HepG2 (cell line): ENCODE measurements at regions not wholly inside any gene's neighbourhood (a gene's known extent, or its start where the extent isn't known, plus 50 kb on each side); places are given as distances from the start of the nearest gene placed in this dataset.

ENCODE experiments used
- ATAC-seq: fragments of 200-7000 bp; cut with Tn5 transposase; 3 replicates; pipeline ENCODE4 v1.9.1; 2020; ENCODE audit warnings: mild to moderate bottlenecking, moderate library complexity
- BruUV-seq: library from RNA; stranded (reverse); fragments of 400-500 nt; replicated peaks from 2 replicates; lab custom pipeline; 2021; lab: Mats Ljungman, UMichigan
- CTCF ChIA-PET: fragments of 300-600 bp; formaldehyde crosslinking; extraction: SDS; loops from one replicate; lab custom pipeline; 2021; ENCODE audit warnings: low total read pairs, inconsistent platforms, low intra/inter-chr PET ratio; lab: Yijun Ruan, JAX
- POLR2A ChIA-PET: fragments of 350-600 bp; sonication (Branson Sonifier 250); formaldehyde crosslinking; loops from one replicate; lab custom pipeline; 2020; ENCODE audit warnings: antibody characterized with exemption, inconsistent platforms; lab: Yijun Ruan, JAX
- DNase-seq: peaks from one replicate; pipeline ENCODE4 v3.0.0-alpha.2; 2015; ENCODE audit warnings: low spot score
- FAIRE-seq: peaks from 3 replicates; lab custom pipeline; 2011; peaks lifted over from hg19 to GRCh38; lab: Jason Lieb, UNC
- H2AFZ ChIP-seq: one replicate; pipeline ENCODE4 v1.6.1; 2011; ENCODE audit warnings: low read length, inconsistent platforms
- H3K27ac ChIP-seq: fragments of 300-600 bp; 3 replicates; pipeline ENCODE4 v1.8.0; 2011; ENCODE audit warnings: mixed run types, mild to moderate bottlenecking, mixed read lengths, low read length, inconsistent platforms; ENCODE audit not compliant: insufficient read depth; ENCODE audit errors: extremely low read length
- H3K27me3 ChIP-seq, 2 experiments: fragments of 200-600 bp in 1 of 2; 2 replicates in 1 of 2; 3 replicates in 1 of 2; pipeline versions ENCODE4 v1.6.0 to v1.8.0; 2011; ENCODE audit warnings: low read length in 2 of 2, mild to moderate bottlenecking in 2 of 2, moderate library complexity in 2 of 2, inconsistent platforms in 1 of 2; ENCODE audit not compliant: insufficient read depth in 2 of 2, control insufficient read depth in 1 of 2
- H3K36me3 ChIP-seq, 2 experiments: fragments of 200-600 bp in 1 of 2; replicated peaks in 1 of 2; 2 replicates in 1 of 2; 3 replicates in 1 of 2; pipeline versions ENCODE4 v1.5.1 to v1.8.0; 2011; ENCODE audit warnings: low read length in 2 of 2, inconsistent platforms in 1 of 2; ENCODE audit not compliant: insufficient read depth in 2 of 2, control insufficient read depth in 1 of 2
- H3K4me1 ChIP-seq: 2 replicates; pipeline ENCODE4 v1.5.1; 2012; ENCODE audit warnings: low read length, inconsistent platforms; ENCODE audit not compliant: insufficient read depth
- H3K4me2 ChIP-seq: 2 replicates; pipeline ENCODE4 v1.6.0; 2011; ENCODE audit warnings: low read depth, low read length, inconsistent platforms
- H3K4me3 ChIP-seq, 3 experiments: fragments of 200-600 bp in 1 of 3; sonication (generic), shearing (Covaris generic) in 1 of 3; replicated peaks in 1 of 3; 2 replicates each; pipeline ENCODE4 v1.5.1; 2011 to 2016; ENCODE audit warnings: low read length in 3 of 3, inconsistent platforms in 2 of 3, low read depth in 2 of 3, mild to moderate bottlenecking in 2 of 3, control low read depth in 1 of 3, mixed read lengths in 1 of 3; ENCODE audit not compliant: insufficient read depth in 1 of 3
- H3K79me2 ChIP-seq: one replicate; pipeline ENCODE4 v1.6.1; 2011; ENCODE audit warnings: low read length, inconsistent platforms; ENCODE audit not compliant: insufficient read depth
- H3K9ac ChIP-seq: 2 replicates; pipeline ENCODE4 v1.6.0; 2011; ENCODE audit warnings: mild to moderate bottlenecking, low read depth, low read length, inconsistent platforms; ENCODE audit not compliant: insufficient read depth
- H3K9me3 ChIP-seq: 2 replicates; pipeline ENCODE4 v1.5.1; 2012; ENCODE audit warnings: mild to moderate bottlenecking, low read length
- H4K20me1 ChIP-seq: 2 replicates; pipeline ENCODE4 v1.6.0; 2011; ENCODE audit warnings: inconsistent platforms, mild to moderate bottlenecking, low read length, moderate library complexity; ENCODE audit not compliant: insufficient read depth
- BCL3 ChIP-seq: sonication (generic); formaldehyde crosslinking; IDR thresholded peaks from 2 replicates; pipeline ENCODE4 v1.5.1; 2020; ENCODE audit warnings: mild to moderate bottlenecking, missing genetic modification reagents, moderate library complexity
- DMAP1 ChIP-seq: IDR thresholded peaks from 2 replicates; pipeline ENCODE4 v1.6.1; 2016
- FOXO1 ChIP-seq: sonication (generic); formaldehyde crosslinking; IDR thresholded peaks from 2 replicates; pipeline ENCODE4 v1.4.0; 2020; ENCODE audit warnings: missing genetic modification reagents
- FOXP4 ChIP-seq: sonication (generic); formaldehyde crosslinking; IDR thresholded peaks from 2 replicates; pipeline ENCODE4 v1.4.0; 2020; ENCODE audit warnings: missing genetic modification reagents
- HBP1 ChIP-seq: IDR thresholded peaks from 2 replicates; pipeline ENCODE4 v1.6.1; 2016; ENCODE audit warnings: low read depth, control low read depth
- KDM5A ChIP-seq: fragments of 200-600 bp; sonication (generic); IDR thresholded peaks from 2 replicates; pipeline ENCODE4 v1.7.0; 2018; ENCODE audit warnings: antibody characterized with exemption, mild to moderate bottlenecking, low read length, borderline replicate concordance
- NPAS2 ChIP-seq: sonication (generic); formaldehyde crosslinking; IDR thresholded peaks from 2 replicates; pipeline ENCODE4 v1.8.0; 2022; ENCODE audit warnings: mild to moderate bottlenecking, missing genetic modification reagents, borderline replicate concordance
- NR2F6 ChIP-seq, 2 experiments: IDR thresholded peaks; 2 replicates each; pipeline ENCODE4 v1.6.1; 2016; ENCODE audit warnings: antibody characterized with exemption in 1 of 2, mild to moderate bottlenecking in 1 of 2
- PITX1 ChIP-seq: sonication (generic); formaldehyde crosslinking; IDR thresholded peaks from 2 replicates; pipeline ENCODE4 v1.5.1; 2020; ENCODE audit warnings: mild to moderate bottlenecking, missing genetic modification reagents
- RAD21 ChIP-seq: fragments of 450-650 bp; formaldehyde crosslinking; IDR thresholded peaks from 2 replicates; pipeline ENCODE4 v1.5.0; 2020; ENCODE audit warnings: mild to moderate bottlenecking
- RBM39 ChIP-seq: fragments of 200-400 bp; formaldehyde crosslinking; IDR thresholded peaks from one replicate; pipeline ENCODE4 v1.6.1; 2018; ENCODE audit warnings: antibody characterized with exemption, mild to moderate bottlenecking, low read depth, low read length; ENCODE audit not compliant: poor library complexity, severe bottlenecking
- SMC3 ChIP-seq: IDR thresholded peaks from 2 replicates; pipeline ENCODE4 v1.6.1; 2011; ENCODE audit warnings: low read length, improper control_type of control experiment
- STAG1 ChIP-seq: sonication (generic); formaldehyde crosslinking; IDR thresholded peaks from 2 replicates; pipeline ENCODE4 v1.4.0; 2020; ENCODE audit warnings: missing genetic modification reagents
- TAF1 ChIP-seq: sonication (generic); formaldehyde crosslinking; IDR thresholded peaks from 2 replicates; pipeline ENCODE4 v1.4.0; 2020; ENCODE audit warnings: missing genetic modification reagents
- ZBTB37 ChIP-seq: sonication (generic); formaldehyde crosslinking; IDR thresholded peaks from 2 replicates; pipeline ENCODE4 v1.4.0; 2020; ENCODE audit warnings: mild to moderate bottlenecking, missing genetic modification reagents
- ZFP90 ChIP-seq: sonication (generic); formaldehyde crosslinking; IDR thresholded peaks from 2 replicates; pipeline ENCODE4 v1.8.0; 2022; ENCODE audit warnings: missing genetic modification reagents, mild to moderate bottlenecking, inconsistent platforms, borderline replicate concordance
- ZNF235 ChIP-seq: sonication (generic); formaldehyde crosslinking; IDR thresholded peaks from 2 replicates; pipeline ENCODE4 v1.8.1; 2023; ENCODE audit warnings: mild to moderate bottlenecking, missing genetic modification reagents, borderline replicate concordance
- ZNF709 ChIP-seq: sonication (generic); formaldehyde crosslinking; IDR thresholded peaks from 2 replicates; pipeline ENCODE4 v1.5.0; 2020; ENCODE audit warnings: mild to moderate bottlenecking, missing genetic modification reagents
- WGBS: methylation state at CpG from one replicate; pipeline ENCODE4 v1.1.6; 2017; ENCODE audit warnings: low lambda C conversion rate; 5-methylcytosine and 5-hydroxymethylcytosine counted together
- in situ Hi-C: cut with HindIII; loops from 2 replicates; pipeline ENCODE4 v1.10.0; 2017; ENCODE audit warnings: low pct_unique_long_range_greater_than_20kb; ENCODE audit not compliant: extremely low pct_ligation_motif_present
- intact Hi-C: fragments of 100-400 bp; cut with micrococcal nuclease; formaldehyde crosslinking; loops from one replicate; pipeline ENCODE4 v1.10.0; 2022; ENCODE audit not compliant: unreplicated experiment

GRCh38 chr3:83523470-83524073 lies 1435.2 kb upstream of the CADM2 start (continued):
- TF ChIP-seq NR2F6 (IDR thresholded peaks at IDR 0.05) (no peak), NR2F6 (CRISPR knock-in tag; IDR thresholded peaks at IDR 0.05) (peak; percentile 15; the same call in 1 of the 2 replicates), STAG1 (CRISPR knock-in tag) (peak; percentile 92), RAD21 (CRISPR knock-in tag) (peak; percentile 72), SMC3 (peak; percentile 77), ZNF709 (CRISPR knock-in tag) (no peak), RBM39 (no peak), KDM5A (no peak), BCL3 (CRISPR knock-in tag) (no peak), FOXP4 (CRISPR knock-in tag) (no peak), ZFP90 (CRISPR knock-in tag) (no peak)

GRCh38 chr3:83524901-83525300 lies 1433.9 kb upstream of the CADM2 start:
- H3K4me2 ChIP-seq = no peak overlapping the region

More at GRCh38 chr3:83524901-83525300, 1433.9 kb upstream of the CADM2 start:
- no peaks in the 10 kb centered on the region for H3K9me3 ChIP-seq
- intact Hi-C loops = loop anchor here (5.0 kb wide), 2 partner anchors 1028 to 1653 kb away; no protein-coding TSS in a partner anchor
- H3K4me3 ChIP-seq = no peak overlapping the region
- DNase-seq (no peak), ATAC-seq (no peak), FAIRE-seq (no peak)
- in situ Hi-C loops = no loop called here
- POLR2A ChIA-PET = no interaction called here
- 4% methylated on average over 5 of the region's 5 CpGs for WGBS
- no peaks in the 10 kb centered on the region for H3K4me1 ChIP-seq
- no peaks in the 10 kb centered on the region for H3K79me2 ChIP-seq
- BruUV-seq = no TSS peak
- H3K9ac ChIP-seq = no peak overlapping the region
- H2AFZ ChIP-seq = no peak overlapping the region
- H3K27ac ChIP-seq = no peak overlapping the region
- CTCF ChIA-PET = no interaction called here
- TF ChIP-seq PITX1 (CRISPR knock-in tag) (no peak), FOXO1 (CRISPR knock-in tag) (no peak), NPAS2 (CRISPR knock-in tag) (no peak), DMAP1 (CRISPR knock-in tag) (no peak), ZBTB37 (CRISPR knock-in tag) (no peak), HBP1 (no peak), TAF1 (CRISPR knock-in tag) (no peak), ZNF235 (no peak)
- no peaks in the 10 kb centered on the region for H4K20me1 ChIP-seq
- H3K27me3 ChIP-seq = no peaks in the 10 kb centered on the region
- H3K36me3 ChIP-seq = no peaks in the 10 kb centered on the region
